GM21360 (cell line): ENCODE measurements at regions not wholly inside any gene's neighbourhood (a gene's known extent, or its start where the extent isn't known, plus 50 kb on each side); places are given as distances from the start of the nearest gene placed in this dataset.
A peak's percentile ranks its signal among the peaks of the same experiment; 100 is the strongest.
"Not testable (repeated sequence)": the region's sequence is repeated elsewhere in the genome, so short reads cannot be mapped to it uniquely, and the experiment has no call there.

Experiments
- ATAC-seq: cut with Tn5 transposase; IDR thresholded peaks from one replicate; pipeline ENCODE4 v1.9.1; 2021; ENCODE audit warnings: mild to moderate bottlenecking, moderate library complexity; ENCODE audit not compliant: unreplicated experiment

DNA sequence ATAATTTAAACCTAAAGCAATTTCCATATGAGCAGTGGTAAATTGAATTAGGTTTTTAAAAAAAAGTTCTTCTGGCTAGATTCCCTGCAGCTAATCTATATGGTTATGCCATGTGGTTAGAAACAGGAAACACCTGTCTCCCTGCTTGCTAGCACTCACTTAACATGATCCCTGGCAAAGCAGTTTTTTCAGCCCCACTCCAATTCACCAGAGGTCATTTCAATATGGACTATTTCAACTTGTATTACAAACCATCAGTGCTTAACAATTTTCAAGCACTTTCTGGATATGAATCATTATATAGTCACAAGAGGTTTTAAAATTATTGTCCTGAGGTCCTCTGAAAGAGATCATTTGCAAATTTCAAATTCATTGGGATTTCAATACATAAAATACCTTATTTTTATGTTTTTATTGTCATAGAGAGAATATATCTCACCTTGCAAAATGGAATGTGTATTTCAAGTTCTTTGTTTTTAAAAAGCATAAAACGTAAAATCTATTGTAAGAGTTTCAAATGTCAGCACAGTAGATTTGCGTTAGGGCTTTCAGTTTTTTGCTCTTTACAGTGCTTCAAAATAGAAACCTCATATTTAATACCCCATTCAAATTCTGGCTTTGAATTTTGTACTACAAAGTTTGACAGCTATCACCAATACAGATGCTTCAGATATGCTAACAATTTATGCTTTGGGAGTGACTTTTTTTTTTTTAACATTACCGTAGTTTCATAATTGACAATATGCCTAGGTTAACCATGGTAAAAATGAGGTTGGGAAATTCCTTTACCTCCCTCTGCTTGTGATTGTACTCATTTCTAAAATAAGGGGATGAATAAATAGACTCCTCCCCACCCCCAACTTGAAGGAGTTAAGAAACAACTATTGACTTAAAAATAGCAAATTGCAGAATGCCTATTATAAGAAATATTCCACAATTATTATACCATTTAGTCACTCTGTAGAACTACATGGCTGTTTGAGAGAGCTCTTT, 117.5 kb upstream of the HGF start:
- ATAC-seq: no peak

DNA sequence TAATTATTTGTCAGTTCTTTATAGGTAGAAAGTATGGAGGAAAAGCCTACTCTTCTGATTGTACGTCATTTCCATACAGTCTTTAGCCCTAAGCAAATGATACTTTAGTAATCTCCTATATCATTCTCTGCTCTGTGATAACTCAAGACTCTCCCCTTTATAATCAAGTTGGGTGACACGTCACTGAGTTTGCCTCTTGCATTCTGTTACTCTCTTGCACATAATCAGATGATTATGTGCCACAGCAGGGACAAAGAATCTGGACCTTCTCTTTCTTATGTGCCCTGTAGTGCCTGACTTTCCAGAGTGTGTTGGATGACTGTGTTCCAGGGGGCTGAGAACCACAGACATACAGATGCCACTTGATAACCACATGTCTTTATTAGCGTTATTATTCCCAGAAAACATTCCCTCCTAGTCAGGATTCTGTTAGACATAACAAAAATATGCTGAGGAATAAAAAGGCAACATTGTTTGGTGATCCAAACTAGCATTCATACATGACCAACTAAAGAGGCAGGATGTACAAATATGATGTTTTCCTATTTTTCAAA, 116.4 kb upstream of the HGF start:
- no peak for ATAC-seq

- ATAC-seq: no peak
These were observed 115.0 kb upstream of the HGF start for GRCh38 chr7:81884817-81885216.

GRCh38 chr7:81883801-81884393, 114.0 kb upstream of the HGF start:
- peak; percentile 61 for ATAC-seq

DNA sequence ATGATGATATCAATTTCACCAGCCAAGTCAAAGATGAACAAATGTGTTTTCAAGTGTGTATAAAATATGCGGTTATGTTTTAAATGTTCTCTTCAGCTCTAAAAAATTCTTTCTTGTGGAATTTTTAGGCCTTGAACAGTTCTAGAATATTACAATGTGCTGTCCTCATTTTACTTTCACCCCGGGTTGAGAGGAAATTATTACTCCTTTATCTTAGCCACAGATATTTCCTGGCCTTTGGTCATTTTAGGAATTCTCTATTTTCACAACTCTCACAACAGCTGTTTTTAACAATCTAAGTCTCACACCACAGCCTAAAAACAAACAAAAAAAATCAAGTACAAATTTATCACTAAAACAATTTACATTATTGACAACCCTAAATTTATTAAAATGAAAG, 112.2 kb upstream of the HGF start:
- ATAC-seq: no peak

- no peak for ATAC-seq
These were observed 108.0 kb upstream of the HGF start for GRCh38 chr7:81877890-81878289.

DNA sequence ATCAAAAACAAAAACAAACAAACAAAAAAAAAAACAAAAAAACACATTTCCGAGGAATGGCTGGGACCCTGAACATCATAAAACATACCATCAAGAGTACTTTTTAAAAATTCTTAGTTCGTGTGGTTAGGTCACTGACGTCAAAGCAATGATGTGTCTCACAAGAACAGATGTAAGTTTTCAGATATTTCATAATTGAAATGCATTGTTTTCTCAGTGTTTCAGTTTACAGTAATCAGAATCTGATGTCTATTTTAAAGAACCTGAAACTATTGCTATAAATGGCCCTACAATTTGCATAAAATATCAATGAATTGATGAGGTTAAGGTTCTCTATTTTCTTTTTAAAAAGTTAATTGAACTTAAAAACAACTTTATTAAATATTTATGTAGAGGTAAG, 103.7 kb upstream of the HGF start:
- ATAC-seq: peak; percentile 59

- ATAC-seq: no peak
These were observed 101.9 kb upstream of the HGF start for GRCh38 chr7:81871606-81872265.

DNA sequence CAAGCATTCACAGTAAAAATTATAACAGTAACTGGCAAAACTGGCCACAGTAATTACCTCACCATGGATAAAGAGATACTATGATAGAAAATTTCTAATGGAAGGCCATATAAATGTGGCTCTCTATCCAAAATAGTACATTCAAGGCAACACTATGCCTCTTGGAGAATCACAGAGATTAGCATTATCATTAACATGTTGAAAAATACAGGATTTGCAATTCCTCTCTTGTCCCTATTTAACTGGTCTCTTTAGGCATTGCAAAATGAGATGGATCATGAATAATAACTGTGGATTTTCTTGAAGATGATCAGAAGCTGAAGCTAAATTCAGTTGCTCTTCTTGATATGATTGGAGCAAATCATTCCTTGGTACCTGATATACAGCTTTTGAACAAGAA, 100.8 kb upstream of the HGF start:
- no peak for ATAC-seq

GRCh38 chr7:81869670-81870069, 99.8 kb upstream of the HGF start:
- ATAC-seq: no peak

GRCh38 chr7:81865754-81866153, 95.9 kb upstream of the HGF start:
- ATAC-seq: no peak

- no peak for ATAC-seq
These were observed 89.6 kb upstream of the HGF start for GRCh38 chr7:81859433-81859832.

GRCh38 chr7:81858820-81859219, 89.0 kb upstream of the HGF start:
- ATAC-seq: not testable (repeated sequence)

DNA sequence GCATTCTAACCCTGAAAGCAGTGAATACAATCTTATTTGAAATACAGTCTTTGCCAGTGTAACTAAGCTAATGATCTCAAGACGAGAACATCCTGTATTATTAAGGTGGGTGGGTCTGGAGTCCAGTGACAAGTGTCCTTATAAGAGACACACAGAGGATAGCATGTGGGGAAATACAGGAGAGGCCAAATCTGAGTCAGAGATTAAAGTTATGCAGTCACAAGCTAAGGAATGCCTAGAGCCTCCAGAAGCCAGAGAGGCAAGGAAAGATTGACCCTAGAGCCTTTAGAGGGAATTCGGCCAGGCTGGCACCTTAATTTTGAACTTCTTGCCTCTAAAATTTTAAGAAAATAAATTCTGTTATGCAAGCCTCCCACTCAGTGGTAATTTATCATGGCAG, 87.5 kb upstream of the HGF start:
- ATAC-seq: no peak

DNA sequence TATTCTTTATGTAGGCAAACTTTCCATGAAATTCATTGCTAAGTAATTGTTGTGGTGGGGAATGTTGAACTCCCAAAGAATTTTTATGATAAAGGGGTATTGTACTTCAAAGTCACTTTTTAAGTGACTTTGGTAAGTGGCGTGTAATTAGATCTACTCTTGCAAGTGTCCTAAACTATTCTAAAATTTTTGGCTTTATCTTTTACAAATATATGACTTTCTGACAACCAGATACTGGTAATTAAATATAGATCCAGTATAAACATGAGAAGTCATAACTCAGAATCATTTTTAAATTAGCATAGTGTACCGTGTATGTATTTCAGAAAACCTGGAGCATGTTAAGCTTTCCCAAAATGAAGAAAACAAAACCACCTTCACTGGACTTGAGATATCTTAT, 84.7 kb upstream of the HGF start:
- ATAC-seq: no peak

GRCh38 chr7:81852701-81853100, 82.9 kb upstream of the HGF start:
- no peak for ATAC-seq

DNA sequence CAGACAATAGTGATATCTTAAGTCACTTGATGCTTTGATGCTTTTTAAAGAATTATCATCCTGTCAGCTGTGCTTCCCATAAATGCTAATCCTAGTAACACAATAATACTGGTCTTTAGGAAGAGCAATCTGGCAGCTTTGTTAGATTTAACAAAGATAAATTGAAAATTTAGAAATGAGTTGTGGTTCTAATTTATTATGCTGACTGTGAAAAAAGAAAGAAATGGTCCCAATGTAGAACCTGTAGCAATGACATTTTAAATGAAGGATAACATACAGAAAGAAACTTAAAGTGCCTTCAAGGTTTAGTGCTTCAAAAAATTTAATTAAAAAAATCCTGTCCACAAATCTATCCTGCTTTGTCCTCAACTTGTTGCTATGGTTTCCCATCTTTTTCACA, 81.6 kb upstream of the HGF start:
- ATAC-seq: no peak

GRCh38 chr7:81846398-81846797, 76.6 kb upstream of the HGF start:
- ATAC-seq: peak; percentile 83

- ATAC-seq: peak; percentile 80
These were observed 75.9 kb upstream of the HGF start for GRCh38 chr7:81845744-81846241.

- ATAC-seq: not testable (repeated sequence)
These were observed 73.8 kb upstream of the HGF start for GRCh38 chr7:81843657-81844056.

- ATAC-seq: no peak
These were observed 72.5 kb upstream of the HGF start for GRCh38 chr7:81842361-81842760.
